Fibroblast of skin of right biceps (primary cell): ENCODE measurements at regions not wholly inside any gene's neighbourhood (a gene's known extent, or its start where the extent isn't known, plus 50 kb on each side); places are given as distances from the start of the nearest gene placed in this dataset.

Source experiments
- DNase-seq: peaks from one replicate; pipeline ENCODE4 v3.0.0-alpha.2; 2013

- no peak for DNase-seq
Observed at GRCh38 chr2:22282916-22283315, 1102.1 kb upstream of the KLHL29 start.

GRCh38 chr2:22283436-22283835 is 1101.5 kb upstream of the KLHL29 start:
- DNase-seq = no peak

- no peak for DNase-seq
Observed at GRCh38 chr2:22290302-22290701, 1094.7 kb upstream of the KLHL29 start.

- DNase-seq = no peak
Observed at GRCh38 chr2:22290909-22291473, 1094.0 kb upstream of the KLHL29 start.

- no peak for DNase-seq
Observed at GRCh38 chr2:22301228-22301627, 1083.8 kb upstream of the KLHL29 start.

GRCh38 chr2:22326250-22326649 is 1058.7 kb upstream of the KLHL29 start:
- DNase-seq = no peak

- DNase-seq = no peak
Observed at GRCh38 chr2:22329211-22330154, 1055.5 kb upstream of the KLHL29 start.

- DNase-seq = no peak
Observed at GRCh38 chr2:22336414-22336813, 1048.6 kb upstream of the KLHL29 start.

GRCh38 chr2:22340716-22341115 is 1044.3 kb upstream of the KLHL29 start:
- no peak for DNase-seq

GRCh38 chr2:22347306-22347705 is 1037.7 kb upstream of the KLHL29 start:
- no peak for DNase-seq

- DNase-seq = no peak
Observed at GRCh38 chr2:22350621-22351020, 1034.4 kb upstream of the KLHL29 start.

- DNase-seq = peak; percentile 16
Observed at GRCh38 chr2:22355816-22356433, 1029.1 kb upstream of the KLHL29 start.

- DNase-seq = no peak
Observed at GRCh38 chr2:22359071-22359672, 1025.8 kb upstream of the KLHL29 start.

- DNase-seq = peak; percentile 14
Observed at GRCh38 chr2:22360735-22361374, 1024.1 kb upstream of the KLHL29 start.

GRCh38 chr2:22361571-22361970 is 1023.4 kb upstream of the KLHL29 start:
- DNase-seq = no peak

GRCh38 chr2:22375096-22375495 is 1009.9 kb upstream of the KLHL29 start:
- no peak for DNase-seq

- no peak for DNase-seq
Observed at GRCh38 chr2:22377268-22377667, 1007.7 kb upstream of the KLHL29 start.

GRCh38 chr2:22382479-22383169 is 1002.4 kb upstream of the KLHL29 start:
- DNase-seq = no peak

GRCh38 chr2:22397847-22398246 is 987.1 kb upstream of the KLHL29 start:
- no peak for DNase-seq

- DNase-seq = no peak
Observed at GRCh38 chr2:22403748-22404147, 981.2 kb upstream of the KLHL29 start.

- no peak for DNase-seq
Observed at GRCh38 chr2:22406625-22407024, 978.4 kb upstream of the KLHL29 start.

- no peak for DNase-seq
Observed at GRCh38 chr2:22420076-22420475, 964.9 kb upstream of the KLHL29 start.
